Muscle of leg (tissue), 3 donors: ENCODE measurements at regions not wholly inside any gene's neighbourhood (a gene's known extent, or its start where the extent isn't known, plus 50 kb on each side); places are given as distances from the start of the nearest gene placed in this dataset.

ENCODE experiments used
- DNase-seq: peaks from one replicate; pipeline ENCODE4 v3.0.0; 2013
- H3K27ac ChIP-seq: one replicate; pipeline ENCODE4 v1.5.1; 2013; ENCODE audit warnings: mild to moderate bottlenecking, low read length, control low read depth
- H3K27me3 ChIP-seq: one replicate; pipeline ENCODE4 v1.6.1; 2013; ENCODE audit warnings: low read length; ENCODE audit not compliant: control insufficient read depth, insufficient read depth
- H3K36me3 ChIP-seq: one replicate; pipeline ENCODE4 v1.6.1; 2013; ENCODE audit warnings: low read length; ENCODE audit not compliant: control insufficient read depth, insufficient read depth
- H3K4me1 ChIP-seq: one replicate; pipeline ENCODE4 v1.6.1; 2013; ENCODE audit warnings: low read length; ENCODE audit not compliant: control insufficient read depth, insufficient read depth
- H3K4me3 ChIP-seq: one replicate; pipeline ENCODE4 v1.5.1; 2013; ENCODE audit warnings: low read length, control low read depth
- H3K9me3 ChIP-seq: replicated peaks from 2 replicates; pipeline ENCODE4 v1.6.1; 2013; ENCODE audit warnings: low read depth, low read length; ENCODE audit not compliant: control insufficient read depth
- WGBS: methylation state at CpG from one replicate; pipeline ENCODE4 v1.1.5; 2013; ENCODE audit warnings: missing lambda C conversion rate; ENCODE audit not compliant: insufficient coverage; 5-methylcytosine and 5-hydroxymethylcytosine counted together

DNA sequence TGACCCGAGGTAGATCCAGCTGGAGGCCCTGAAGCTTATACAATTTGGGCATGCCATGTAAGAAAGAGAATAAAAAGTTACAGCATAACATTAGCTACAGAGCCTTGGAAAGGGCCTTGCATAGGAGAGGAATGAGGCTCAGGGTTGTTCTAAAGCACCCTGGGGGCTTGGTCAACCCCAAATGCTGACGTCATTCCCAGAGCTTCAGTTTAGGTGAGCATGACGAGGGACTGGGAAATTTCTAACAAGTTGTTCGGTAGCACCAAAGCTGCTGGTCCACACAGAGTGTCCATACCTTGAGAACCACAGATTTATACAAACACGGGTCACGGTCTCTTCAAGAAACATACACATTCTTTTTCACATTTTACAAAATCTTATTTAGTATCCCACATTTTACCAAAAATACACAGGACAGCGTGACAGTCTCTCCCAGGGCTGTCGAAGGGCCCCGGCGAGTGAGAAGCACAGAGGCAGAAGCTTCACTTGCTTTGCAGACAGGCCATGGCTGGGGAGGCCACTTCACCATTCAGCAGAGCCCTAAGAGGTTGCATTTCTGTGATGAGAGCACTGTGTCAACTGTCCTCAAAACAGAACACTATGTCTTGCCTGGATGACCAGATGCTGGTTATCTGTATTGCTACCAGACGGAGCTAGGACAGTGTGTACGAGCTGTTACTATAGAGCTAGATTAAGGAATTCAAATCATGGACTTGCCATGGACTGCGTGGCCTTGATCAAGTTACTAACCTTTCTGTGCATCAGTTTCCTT lies 68.2 kb upstream of the ARRDC4 start:
- H3K27ac ChIP-seq, result no peak overlapping the region

DNA sequence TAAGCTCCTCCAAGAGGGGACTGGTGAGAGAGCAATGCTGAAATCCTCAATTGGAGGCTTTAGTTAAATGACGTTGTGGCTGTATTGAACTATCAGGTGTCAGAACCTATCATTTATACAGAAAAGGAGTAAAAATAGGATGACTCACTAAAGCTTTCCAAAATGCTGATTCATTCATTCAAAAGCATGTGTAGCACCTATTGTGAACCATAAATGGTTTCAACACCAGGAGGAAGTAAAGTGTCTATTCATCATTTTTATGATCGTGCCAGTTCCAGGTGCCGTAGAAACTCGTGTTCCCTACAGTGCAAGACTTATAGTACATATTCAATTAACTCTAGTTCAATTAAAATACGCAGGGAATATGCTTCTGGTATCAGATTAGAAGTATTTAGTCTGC lies 66.5 kb upstream of the ARRDC4 start:
- Histone ChIP-seq H3K36me3 (no peaks in the 10 kb centered on the region), H3K4me3 (no peak overlapping the region), H3K27me3 (peaks cover 4% of the 10 kb centered on the region), H3K4me1 (peaks cover 5% of the 10 kb centered on the region), H3K9me3 (peaks cover 2% of the 10 kb centered on the region), H3K27ac (no peak overlapping the region)
- DNase-seq, result no peak
- WGBS, result no CpG with 5 or more reads among the region's 5 CpGs

More for the DNA sequence above, 68.2 kb upstream of the ARRDC4 start:
- DNase-seq, result no peak
- H3K9me3 ChIP-seq, result peaks cover 2% of the 10 kb centered on the region
- peaks cover under 1% of the 10 kb centered on the region for H3K27me3 ChIP-seq
- 82% methylated on average over 12 of the region's 13 CpGs for WGBS
- no peak overlapping the region for H3K4me3 ChIP-seq
- peaks cover 3% of the 10 kb centered on the region for H3K4me1 ChIP-seq
- H3K36me3 ChIP-seq, result no peaks in the 10 kb centered on the region

DNA sequence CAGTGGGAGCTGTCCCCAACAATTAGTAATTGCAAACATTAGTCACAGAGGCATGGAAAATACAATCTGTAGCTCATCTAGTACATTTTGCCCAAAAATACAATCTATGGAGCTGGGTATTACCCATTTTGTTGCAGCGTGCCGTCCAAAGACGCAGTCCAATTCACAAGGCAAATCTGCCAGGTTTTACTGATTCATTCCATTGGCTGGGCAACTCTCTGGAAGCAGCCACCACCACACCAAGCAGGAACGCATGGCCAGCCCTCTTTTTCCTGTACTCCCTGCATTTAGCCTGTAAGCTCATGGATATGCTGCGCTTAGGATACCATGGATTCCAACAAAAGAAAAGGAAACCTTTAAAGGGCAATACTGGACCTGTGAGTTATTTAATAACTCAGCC lies 60.5 kb upstream of the ARRDC4 start:
- peak; percentile 12 for DNase-seq
- Histone ChIP-seq H3K27me3 (peaks cover 30% of the 10 kb centered on the region), H3K36me3 (no peaks in the 10 kb centered on the region), H3K4me3 (no peak overlapping the region), H3K9me3 (no peaks in the 10 kb centered on the region), H3K27ac (no peak overlapping the region), H3K4me1 (peaks cover 14% of the 10 kb centered on the region)
- 66% methylated on average over 3 of the region's 5 CpGs for WGBS

DNA sequence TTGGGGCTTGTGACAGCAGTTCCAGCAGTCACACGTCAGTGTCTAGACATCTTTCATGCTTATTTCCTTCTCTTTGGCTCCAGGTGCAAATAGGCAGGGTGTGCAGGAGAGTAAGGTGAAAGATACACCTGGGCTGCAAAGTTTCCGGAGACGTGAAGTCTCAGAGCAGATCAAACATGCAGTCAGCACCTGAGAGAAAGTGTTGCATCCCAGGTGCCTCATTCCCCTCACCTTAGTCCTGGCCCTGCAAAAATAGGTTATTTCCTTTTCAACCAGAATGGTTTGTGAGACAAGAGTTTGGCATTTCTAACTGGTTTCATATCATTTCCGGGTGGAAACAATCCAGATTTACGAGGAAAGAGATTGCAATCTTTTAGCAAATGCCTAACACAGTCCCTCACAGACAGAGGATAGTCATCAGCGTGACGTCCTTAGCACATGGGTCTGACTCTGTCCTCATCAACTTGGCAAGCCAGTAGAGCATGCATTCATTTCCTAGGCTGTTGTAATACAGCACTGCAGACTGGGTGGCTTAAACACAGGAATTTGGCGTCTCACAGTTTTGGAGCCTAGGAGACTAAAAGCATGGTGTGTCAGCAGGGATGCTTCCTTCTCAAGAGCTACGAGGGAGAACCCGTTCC lies 58.2 kb upstream of the ARRDC4 start:
- DNase-seq, result peak; percentile 38
- no peaks in the 10 kb centered on the region for H3K9me3 ChIP-seq
- H3K36me3 ChIP-seq, result no peaks in the 10 kb centered on the region
- 32% methylated on average over 5 of the region's 10 CpGs for WGBS
- H3K4me1 ChIP-seq, result peaks cover 14% of the 10 kb centered on the region
- H3K27ac ChIP-seq, result no peak overlapping the region
- H3K4me3 ChIP-seq, result no peak overlapping the region
- H3K27me3 ChIP-seq, result peaks cover 38% of the 10 kb centered on the region

DNA sequence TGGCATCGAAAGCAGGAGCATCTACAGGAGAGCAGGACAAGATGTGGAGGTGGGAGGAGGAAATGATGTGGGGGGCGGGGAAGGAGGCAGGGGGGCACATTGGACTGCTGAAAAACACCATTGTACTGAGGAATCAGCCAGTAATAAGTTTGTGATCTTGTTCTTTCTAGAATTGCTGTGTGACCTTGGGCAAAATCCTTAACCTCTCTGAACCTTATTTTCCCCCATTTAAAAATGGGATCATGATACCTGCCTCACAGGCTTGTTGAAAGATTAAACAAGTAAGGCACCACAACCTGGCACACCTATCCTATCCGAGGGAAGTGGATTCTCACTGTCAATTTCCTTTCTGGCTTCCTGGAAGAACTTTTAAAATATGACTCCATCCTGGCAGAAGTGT lies 56.9 kb upstream of the ARRDC4 start:
- no peak for DNase-seq
- no peak overlapping the region for H3K4me3 ChIP-seq
- 100% methylated on average over 1 of the region's 3 CpGs for WGBS
- H3K36me3 ChIP-seq, result no peaks in the 10 kb centered on the region
- H3K27ac ChIP-seq, result no peak overlapping the region
- H3K9me3 ChIP-seq, result no peaks in the 10 kb centered on the region
- H3K4me1 ChIP-seq, result peaks cover 14% of the 10 kb centered on the region
- peaks cover 36% of the 10 kb centered on the region for H3K27me3 ChIP-seq

DNA sequence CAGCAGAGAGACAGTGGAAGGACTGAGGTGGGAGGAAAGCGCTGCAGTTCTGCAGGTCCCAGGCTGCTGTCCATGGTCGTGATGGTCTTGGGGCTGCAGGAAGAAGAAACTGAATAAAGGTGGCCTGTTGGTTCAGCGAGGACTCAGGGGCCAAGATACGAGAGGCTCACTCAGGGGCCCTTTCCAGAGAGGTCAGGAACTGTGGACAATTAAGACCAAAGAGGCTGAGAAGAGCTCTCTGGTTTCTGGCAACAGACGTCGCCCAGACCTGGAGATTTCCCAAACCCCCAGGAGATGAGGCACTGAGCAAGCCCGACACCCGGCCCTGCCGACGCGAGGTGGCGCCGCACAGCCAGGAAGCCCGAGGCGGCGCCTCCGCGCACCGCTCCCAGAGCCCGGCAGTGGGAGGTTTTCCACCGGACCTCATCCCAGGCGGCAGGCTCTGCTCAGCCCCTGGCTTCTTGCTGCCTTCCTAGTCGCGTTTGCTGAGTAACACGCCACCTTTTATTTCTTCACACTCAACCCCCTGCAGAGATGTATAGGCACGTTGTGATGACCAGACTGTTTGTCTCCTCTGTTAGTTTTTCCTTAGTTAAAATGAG lies 56.4 kb upstream of the ARRDC4 start:
- DNase-seq, result peak; percentile 79
- WGBS, result 2% methylated on average over 24 of the region's 26 CpGs
- no peak overlapping the region for H3K4me3 ChIP-seq
- peaks cover 11% of the 10 kb centered on the region for H3K4me1 ChIP-seq
- H3K27me3 ChIP-seq, result peaks cover 36% of the 10 kb centered on the region
- no peak overlapping the region for H3K27ac ChIP-seq
- H3K9me3 ChIP-seq, result no peaks in the 10 kb centered on the region
- no peaks in the 10 kb centered on the region for H3K36me3 ChIP-seq

DNA sequence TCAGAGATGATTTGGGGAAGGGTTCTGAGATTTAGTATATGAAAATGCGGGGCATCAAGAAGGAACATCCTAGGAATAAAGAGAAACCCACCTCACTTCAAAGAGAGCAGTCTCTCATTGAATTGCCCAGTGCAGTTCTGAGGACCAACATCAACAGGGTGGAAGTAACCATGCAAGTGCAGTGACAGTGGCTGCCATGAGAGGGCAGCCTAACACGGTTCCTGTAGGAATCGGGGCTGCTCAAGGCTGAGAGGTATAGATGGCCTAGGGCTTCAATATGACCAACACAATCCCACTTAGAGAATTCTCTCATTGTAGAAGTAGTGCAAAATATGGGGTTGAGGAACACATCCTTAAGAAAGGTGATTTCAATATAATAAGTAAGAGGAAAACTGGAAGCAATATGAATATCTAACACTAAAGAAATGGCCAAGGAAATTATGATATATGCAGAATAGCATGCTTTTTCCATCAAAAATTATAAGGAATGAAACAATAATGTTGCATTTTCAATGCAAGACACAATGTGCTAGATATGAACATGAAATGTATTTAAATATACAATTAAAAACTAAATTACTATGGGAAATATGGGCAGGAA lies 51.1 kb upstream of the ARRDC4 start:
- H3K4me3 ChIP-seq, result no peak overlapping the region
- H3K9me3 ChIP-seq, result no peaks in the 10 kb centered on the region
- no peaks in the 10 kb centered on the region for H3K36me3 ChIP-seq
- H3K4me1 ChIP-seq, result peaks cover under 1% of the 10 kb centered on the region
- WGBS, result no CpG with 5 or more reads among the region's 3 CpGs
- DNase-seq, result peak; percentile 68
- peaks cover 18% of the 10 kb centered on the region for H3K27me3 ChIP-seq
- H3K27ac ChIP-seq, result no peak overlapping the region
